HEK293 (cell line): ENCODE measurements at regions not wholly inside any gene's neighbourhood (a gene's known extent, or its start where the extent isn't known, plus 50 kb on each side); places are given as distances from the start of the nearest gene placed in this dataset.

Source experiments
- CTCF ChIA-PET: fragments of 350-600 bp; formaldehyde crosslinking; extraction: SDS; loops from one replicate; lab custom pipeline; 2021; ENCODE audit warnings: antibody characterized with exemption; lab: Yijun Ruan, JAX
- POLR2A ChIA-PET: fragments of 300-600 bp; formaldehyde crosslinking; extraction: SDS; loops from one replicate; lab custom pipeline; 2020; ENCODE audit warnings: antibody characterized with exemption, inconsistent platforms; lab: Yijun Ruan, JAX
- H3K27ac ChIP-seq: fragments of 200-500 bp; sonication (Bioruptor generic); 2 replicates; pipeline ENCODE4 v1.5.1; 2014; ENCODE audit warnings: low read depth, low read length, control low read depth, inconsistent platforms; ENCODE audit errors: extremely low read depth
- H3K36me3 ChIP-seq, 2 experiments: fragments of 200-500 bp in 1 of 2; sonication (Bioruptor generic) in 1 of 2; 1 replicate in 1 of 2; 2 replicates in 1 of 2; pipeline ENCODE4 v1.5.1; 2014 to 2017; ENCODE audit warnings: inconsistent platforms in 2 of 2, low read length in 2 of 2; ENCODE audit not compliant: control insufficient read depth in 2 of 2, insufficient read depth in 1 of 2
- H3K4me1 ChIP-seq: fragments of 200-500 bp; sonication (Bioruptor generic); 2 replicates; pipeline ENCODE4 v1.5.1; 2014; ENCODE audit warnings: mild to moderate bottlenecking, low read length, inconsistent platforms; ENCODE audit not compliant: control insufficient read depth, insufficient read depth
- H3K4me3 ChIP-seq: 2 replicates; pipeline ENCODE4 v1.5.1; 2011; ENCODE audit warnings: low read depth, mild to moderate bottlenecking, control low read depth, low read length, moderate library complexity
- H3K9me3 ChIP-seq: fragments of 200-500 bp; sonication (Bioruptor generic); 2 replicates; pipeline ENCODE4 v1.5.1; 2014; ENCODE audit warnings: low read depth, low read length, inconsistent platforms; ENCODE audit not compliant: control insufficient read depth, insufficient read depth
- BCL11A ChIP-seq: fragments of 450-650 bp; formaldehyde crosslinking; IDR thresholded peaks from 2 replicates; pipeline ENCODE4 v1.5.1; 2016; ENCODE audit warnings: low read depth, missing biosample characterization, missing genetic modification characterization
- EGR2 ChIP-seq: fragments of 450-650 bp; formaldehyde crosslinking; IDR thresholded peaks from 2 replicates; pipeline ENCODE4 v1.5.1; 2016; ENCODE audit warnings: low read depth, missing biosample characterization, missing genetic modification characterization
- GLI2 ChIP-seq: fragments of 450-650 bp; formaldehyde crosslinking; IDR thresholded peaks from 2 replicates; pipeline ENCODE4; 2017; ENCODE audit warnings: missing biosample characterization, missing genetic modification characterization, low read depth, borderline replicate concordance
- RBAK ChIP-seq: fragments of 450-650 bp; formaldehyde crosslinking; IDR thresholded peaks from 2 replicates; pipeline ENCODE4 v1.5.1; 2016; ENCODE audit warnings: missing biosample characterization, missing genetic modification characterization
- SCRT2 ChIP-seq: fragments of 450-650 bp; formaldehyde crosslinking; IDR thresholded peaks from 2 replicates; pipeline ENCODE4 v1.5.1; 2016; ENCODE audit warnings: missing biosample characterization, missing genetic modification characterization
- WT1 ChIP-seq: fragments of 450-650 bp; formaldehyde crosslinking; IDR thresholded peaks from 2 replicates; pipeline ENCODE4 v1.5.1; 2016; ENCODE audit warnings: missing biosample characterization, missing genetic modification characterization
- ZBTB48 ChIP-seq: fragments of 450-650 bp; formaldehyde crosslinking; IDR thresholded peaks from 2 replicates; pipeline ENCODE4 v1.5.1; 2016; ENCODE audit warnings: missing biosample characterization, missing genetic modification characterization
- ZNF114 ChIP-seq: fragments of 450-650 bp; formaldehyde crosslinking; IDR thresholded peaks from 2 replicates; pipeline ENCODE4 v1.5.0; 2017; ENCODE audit warnings: missing biosample characterization, missing genetic modification characterization
- ZNF121 ChIP-seq: fragments of 450-650 bp; formaldehyde crosslinking; IDR thresholded peaks from 2 replicates; pipeline ENCODE4 v1.5.1; 2016; ENCODE audit warnings: missing biosample characterization, missing genetic modification characterization
- ZNF16 ChIP-seq: fragments of 450-650 bp; formaldehyde crosslinking; IDR thresholded peaks from 2 replicates; pipeline ENCODE4 v1.5.1; 2016; ENCODE audit warnings: low read depth, missing biosample characterization, missing genetic modification characterization
- ZNF174 ChIP-seq: fragments of 450-650 bp; formaldehyde crosslinking; IDR thresholded peaks from 2 replicates; pipeline ENCODE4 v1.5.0; 2017; ENCODE audit warnings: missing biosample characterization, mild to moderate bottlenecking, missing genetic modification characterization
- ZNF391 ChIP-seq: fragments of 450-650 bp; formaldehyde crosslinking; IDR thresholded peaks from 2 replicates; pipeline ENCODE4 v1.5.1; 2016; ENCODE audit warnings: low read depth, missing biosample characterization, missing genetic modification characterization, borderline replicate concordance
- ZNF404 ChIP-seq: fragments of 450-650 bp; formaldehyde crosslinking; IDR thresholded peaks from 2 replicates; pipeline ENCODE4 v1.5.1; 2017; ENCODE audit warnings: missing biosample characterization, missing genetic modification characterization
- ZNF433 ChIP-seq: fragments of 450-650 bp; formaldehyde crosslinking; IDR thresholded peaks from 2 replicates; pipeline ENCODE4 v1.5.1; 2016; ENCODE audit warnings: missing biosample characterization, missing genetic modification characterization, low read depth
- ZNF473 ChIP-seq: fragments of 450-650 bp; formaldehyde crosslinking; IDR thresholded peaks from 2 replicates; pipeline ENCODE4 v1.5.1; 2017; ENCODE audit warnings: missing biosample characterization, missing genetic modification characterization
- ZNF510 ChIP-seq: fragments of 450-650 bp; formaldehyde crosslinking; IDR thresholded peaks from 2 replicates; pipeline ENCODE4 v1.5.1; 2018; ENCODE audit warnings: mild to moderate bottlenecking, missing genetic modification characterization, missing biosample characterization; ENCODE audit not compliant: insufficient replicate concordance
- ZNF549 ChIP-seq: fragments of 450-650 bp; IDR thresholded peaks from 2 replicates; pipeline ENCODE4 v1.5.1; 2018; ENCODE audit warnings: missing biosample characterization, missing genetic modification characterization, mild to moderate bottlenecking, inconsistent platforms, moderate library complexity
- ZNF621 ChIP-seq: fragments of 450-650 bp; formaldehyde crosslinking; IDR thresholded peaks from 2 replicates; pipeline ENCODE4 v1.5.1; 2017; ENCODE audit warnings: missing biosample characterization, missing genetic modification characterization
- ZNF776 ChIP-seq: fragments of 450-650 bp; formaldehyde crosslinking; IDR thresholded peaks from 2 replicates; pipeline ENCODE4 v1.5.0; 2017; ENCODE audit warnings: missing biosample characterization, missing genetic modification characterization, borderline replicate concordance
- ZNF837 ChIP-seq: fragments of 450-650 bp; formaldehyde crosslinking; IDR thresholded peaks from 2 replicates; pipeline ENCODE4 v1.5.1; 2016; ENCODE audit warnings: missing biosample characterization, missing genetic modification characterization
- ZNF843 ChIP-seq: fragments of 450-650 bp; formaldehyde crosslinking; IDR thresholded peaks from 2 replicates; pipeline ENCODE4 v1.5.1; 2016; ENCODE audit warnings: missing biosample characterization, missing genetic modification characterization
- ZXDB ChIP-seq: fragments of 450-650 bp; formaldehyde crosslinking; IDR thresholded peaks from 2 replicates; pipeline ENCODE4 v1.5.1; 2016; ENCODE audit warnings: missing biosample characterization, missing genetic modification characterization
- TF ChIP-seq, protein P1 (sequence below): fragments of 450-650 bp; formaldehyde crosslinking; IDR thresholded peaks from 2 replicates; pipeline ENCODE4 v1.5.1; 2016; ENCODE audit warnings: missing biosample characterization, missing genetic modification characterization
- TF ChIP-seq, protein P2 (sequence below): IDR thresholded peaks from 2 replicates; pipeline ENCODE4 v1.6.1; 2011; ENCODE audit warnings: mild to moderate bottlenecking, low read depth, low read length, borderline replicate concordance
- TF ChIP-seq, protein P3 (sequence below): fragments of 450-650 bp; formaldehyde crosslinking; IDR thresholded peaks from 2 replicates; pipeline ENCODE4 v1.5.1; 2017; ENCODE audit warnings: missing biosample characterization, missing genetic modification characterization
- TF ChIP-seq, protein P4 (sequence below): fragments of 450-650 bp; IDR thresholded peaks from 2 replicates; pipeline ENCODE4 v1.5.1; 2018; ENCODE audit warnings: missing biosample characterization, mild to moderate bottlenecking, missing genetic modification characterization

DNA sequence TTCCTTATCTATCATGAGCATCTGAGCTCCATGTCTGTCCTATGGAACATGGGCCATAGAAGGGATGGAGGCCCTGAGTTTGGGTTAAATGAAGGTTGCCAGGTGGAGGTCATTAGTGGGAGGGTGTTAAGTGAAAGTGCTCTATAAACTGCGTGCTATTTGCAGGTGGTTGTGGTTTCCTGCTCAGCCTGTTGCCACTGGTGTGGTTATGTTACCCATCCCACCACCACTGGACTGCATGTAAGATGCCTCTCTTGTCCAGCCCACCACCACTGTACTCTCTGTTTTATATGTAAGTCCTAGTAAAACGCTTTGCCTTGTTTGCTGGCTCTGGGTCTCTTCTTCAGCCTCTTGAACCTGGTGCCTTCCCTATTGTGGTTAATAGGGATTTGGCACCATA, 711.2 kb downstream of the SORCS3 start:
- Histone ChIP-seq H3K9me3 (no peaks in the 10 kb centered on the region), H3K27ac (no peak overlapping the region), H3K4me1 (no peaks in the 10 kb centered on the region), H3K36me3 (no peaks in the 10 kb centered on the region), H3K4me3 (no peak overlapping the region)
- ChIA-PET POLR2A (no interaction called here), CTCF (no interaction called here)
- TF ChIP-seq, protein P1, sequence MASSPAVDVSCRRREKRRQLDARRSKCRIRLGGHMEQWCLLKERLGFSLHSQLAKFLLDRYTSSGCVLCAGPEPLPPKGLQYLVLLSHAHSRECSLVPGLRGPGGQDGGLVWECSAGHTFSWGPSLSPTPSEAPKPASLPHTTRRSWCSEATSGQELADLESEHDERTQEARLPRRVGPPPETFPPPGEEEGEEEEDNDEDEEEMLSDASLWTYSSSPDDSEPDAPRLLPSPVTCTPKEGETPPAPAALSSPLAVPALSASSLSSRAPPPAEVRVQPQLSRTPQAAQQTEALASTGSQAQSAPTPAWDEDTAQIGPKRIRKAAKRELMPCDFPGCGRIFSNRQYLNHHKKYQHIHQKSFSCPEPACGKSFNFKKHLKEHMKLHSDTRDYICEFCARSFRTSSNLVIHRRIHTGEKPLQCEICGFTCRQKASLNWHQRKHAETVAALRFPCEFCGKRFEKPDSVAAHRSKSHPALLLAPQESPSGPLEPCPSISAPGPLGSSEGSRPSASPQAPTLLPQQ (tag by site-specific recombination), result no peak
- no peak for TF ChIP-seq ZNF510 (tag by site-specific recombination)
- no peak for TF ChIP-seq ZXDB (tag by site-specific recombination)
- no peak for TF ChIP-seq WT1
- TF ChIP-seq ZNF391 (tag by site-specific recombination), result no peak
- no peak for TF ChIP-seq ZNF776 (tag by site-specific recombination)
- no peak for TF ChIP-seq ZNF114 (tag by site-specific recombination)
- no peak for TF ChIP-seq ZNF404 (tag by site-specific recombination)
- no peak for TF ChIP-seq EGR2 (tag by site-specific recombination)

DNA sequence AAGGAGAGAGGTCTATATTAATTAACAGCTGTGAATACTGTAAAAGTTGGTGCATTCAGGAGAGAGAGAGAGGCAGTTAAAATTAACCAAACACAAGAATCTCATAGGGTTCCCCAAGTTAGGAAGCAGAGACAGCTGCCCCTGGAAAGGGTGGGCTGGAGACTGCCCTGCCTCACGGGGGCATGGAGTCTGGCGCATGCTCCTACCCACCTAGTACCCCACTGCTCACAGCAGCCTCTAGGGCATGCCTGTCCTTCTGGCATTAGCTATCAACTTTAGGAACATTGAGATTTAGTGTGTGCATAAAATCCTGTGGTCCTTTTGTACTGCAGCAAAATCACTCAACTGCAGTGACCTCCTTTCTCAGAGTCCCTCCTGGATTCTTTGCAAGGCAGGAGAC, 710.1 kb downstream of the SORCS3 start:
- ChIA-PET POLR2A (no interaction called here), CTCF (no interaction called here)
- Histone ChIP-seq H3K4me3 (no peak overlapping the region), H3K9me3 (no peaks in the 10 kb centered on the region), H3K27ac (no peak overlapping the region), H3K4me1 (no peaks in the 10 kb centered on the region), H3K36me3 (no peaks in the 10 kb centered on the region)
- TF ChIP-seq ZBTB48 (no peak), ZNF121 (tag by site-specific recombination) (no peak), GLI2 (tag by site-specific recombination) (no peak), BCL11A (tag by site-specific recombination) (no peak), ZNF837 (no peak), ZNF16 (tag by site-specific recombination) (no peak), ZNF433 (no peak), ZNF114 (tag by site-specific recombination) (no peak), ZNF174 (tag by site-specific recombination) (no peak), ZNF473 (tag by site-specific recombination) (no peak), ZNF510 (tag by site-specific recombination) (no peak), ZNF549 (tag by site-specific recombination) (no peak), ZNF843 (tag by site-specific recombination) (no peak), ZNF621 (tag by site-specific recombination) (no peak), RBAK (no peak), SCRT2 (no peak)
- TF ChIP-seq, protein P2, sequence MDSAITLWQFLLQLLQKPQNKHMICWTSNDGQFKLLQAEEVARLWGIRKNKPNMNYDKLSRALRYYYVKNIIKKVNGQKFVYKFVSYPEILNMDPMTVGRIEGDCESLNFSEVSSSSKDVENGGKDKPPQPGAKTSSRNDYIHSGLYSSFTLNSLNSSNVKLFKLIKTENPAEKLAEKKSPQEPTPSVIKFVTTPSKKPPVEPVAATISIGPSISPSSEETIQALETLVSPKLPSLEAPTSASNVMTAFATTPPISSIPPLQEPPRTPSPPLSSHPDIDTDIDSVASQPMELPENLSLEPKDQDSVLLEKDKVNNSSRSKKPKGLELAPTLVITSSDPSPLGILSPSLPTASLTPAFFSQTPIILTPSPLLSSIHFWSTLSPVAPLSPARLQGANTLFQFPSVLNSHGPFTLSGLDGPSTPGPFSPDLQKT, result no peak
- TF ChIP-seq, protein P3, sequence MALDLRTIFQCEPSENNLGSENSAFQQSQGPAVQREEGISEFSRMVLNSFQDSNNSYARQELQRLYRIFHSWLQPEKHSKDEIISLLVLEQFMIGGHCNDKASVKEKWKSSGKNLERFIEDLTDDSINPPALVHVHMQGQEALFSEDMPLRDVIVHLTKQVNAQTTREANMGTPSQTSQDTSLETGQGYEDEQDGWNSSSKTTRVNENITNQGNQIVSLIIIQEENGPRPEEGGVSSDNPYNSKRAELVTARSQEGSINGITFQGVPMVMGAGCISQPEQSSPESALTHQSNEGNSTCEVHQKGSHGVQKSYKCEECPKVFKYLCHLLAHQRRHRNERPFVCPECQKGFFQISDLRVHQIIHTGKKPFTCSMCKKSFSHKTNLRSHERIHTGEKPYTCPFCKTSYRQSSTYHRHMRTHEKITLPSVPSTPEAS (tag by site-specific recombination), result no peak
- TF ChIP-seq, protein P4, sequence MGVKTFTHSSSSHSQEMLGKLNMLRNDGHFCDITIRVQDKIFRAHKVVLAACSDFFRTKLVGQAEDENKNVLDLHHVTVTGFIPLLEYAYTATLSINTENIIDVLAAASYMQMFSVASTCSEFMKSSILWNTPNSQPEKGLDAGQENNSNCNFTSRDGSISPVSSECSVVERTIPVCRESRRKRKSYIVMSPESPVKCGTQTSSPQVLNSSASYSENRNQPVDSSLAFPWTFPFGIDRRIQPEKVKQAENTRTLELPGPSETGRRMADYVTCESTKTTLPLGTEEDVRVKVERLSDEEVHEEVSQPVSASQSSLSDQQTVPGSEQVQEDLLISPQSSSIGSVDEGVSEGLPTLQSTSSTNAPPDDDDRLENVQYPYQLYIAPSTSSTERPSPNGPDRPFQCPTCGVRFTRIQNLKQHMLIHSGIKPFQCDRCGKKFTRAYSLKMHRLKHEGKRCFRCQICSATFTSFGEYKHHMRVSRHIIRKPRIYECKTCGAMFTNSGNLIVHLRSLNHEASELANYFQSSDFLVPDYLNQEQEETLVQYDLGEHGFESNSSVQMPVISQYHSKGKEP (tag by site-specific recombination), result no peak
